NCI-H1048 (cell line): ENCODE measurements at regions not wholly inside any gene's neighbourhood (a gene's known extent, or its start where the extent isn't known, plus 50 kb on each side); places are given as distances from the start of the nearest gene placed in this dataset.
"Not testable (repeated sequence)": the region's sequence is repeated elsewhere in the genome, so short reads cannot be mapped to it uniquely, and the experiment has no call there.

Experiments
- DNase-seq: peaks from one replicate; lab custom pipeline; 2025; lab: John Stamatoyannopoulos, UW

DNA sequence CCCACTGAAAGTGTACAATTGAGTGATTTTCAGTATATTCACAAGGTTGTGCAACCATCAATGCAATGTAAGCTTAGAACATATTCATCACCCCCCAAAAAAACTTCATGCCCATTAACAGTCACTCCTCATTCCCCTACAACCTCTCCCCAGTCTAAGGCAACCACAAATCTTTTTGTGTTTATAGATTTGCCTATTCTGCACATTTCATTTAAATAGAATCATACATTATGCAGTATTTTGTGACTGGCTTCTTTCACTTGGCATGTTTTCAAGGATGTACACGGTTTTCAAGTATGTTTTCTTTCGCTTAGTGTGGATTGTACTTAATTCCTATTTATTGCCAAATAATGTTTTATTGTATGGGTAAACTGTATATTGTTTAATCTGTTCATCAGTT lies 95.6 kb upstream of the ADRA1D start:
- DNase-seq = no peak

DNA sequence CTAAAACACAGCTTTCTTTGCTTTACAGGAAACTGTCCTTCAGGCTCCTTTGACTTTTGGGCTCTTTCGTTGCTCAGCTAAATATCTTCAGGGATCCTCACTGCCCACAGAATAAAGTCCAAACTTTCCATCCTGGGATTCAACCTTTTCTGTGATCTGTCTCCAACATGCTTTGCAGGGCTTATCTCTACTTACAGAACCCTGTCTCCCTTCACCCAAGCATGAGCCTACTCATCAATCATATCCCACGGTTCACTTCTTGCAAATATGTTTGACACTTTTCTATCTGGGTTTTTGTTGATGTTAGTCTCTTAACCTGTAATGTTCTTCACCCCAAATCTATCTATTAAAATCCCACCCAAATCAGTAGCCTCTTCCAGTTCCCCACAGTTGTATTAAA lies 93.5 kb upstream of the ADRA1D start:
- DNase-seq = no peak

DNA sequence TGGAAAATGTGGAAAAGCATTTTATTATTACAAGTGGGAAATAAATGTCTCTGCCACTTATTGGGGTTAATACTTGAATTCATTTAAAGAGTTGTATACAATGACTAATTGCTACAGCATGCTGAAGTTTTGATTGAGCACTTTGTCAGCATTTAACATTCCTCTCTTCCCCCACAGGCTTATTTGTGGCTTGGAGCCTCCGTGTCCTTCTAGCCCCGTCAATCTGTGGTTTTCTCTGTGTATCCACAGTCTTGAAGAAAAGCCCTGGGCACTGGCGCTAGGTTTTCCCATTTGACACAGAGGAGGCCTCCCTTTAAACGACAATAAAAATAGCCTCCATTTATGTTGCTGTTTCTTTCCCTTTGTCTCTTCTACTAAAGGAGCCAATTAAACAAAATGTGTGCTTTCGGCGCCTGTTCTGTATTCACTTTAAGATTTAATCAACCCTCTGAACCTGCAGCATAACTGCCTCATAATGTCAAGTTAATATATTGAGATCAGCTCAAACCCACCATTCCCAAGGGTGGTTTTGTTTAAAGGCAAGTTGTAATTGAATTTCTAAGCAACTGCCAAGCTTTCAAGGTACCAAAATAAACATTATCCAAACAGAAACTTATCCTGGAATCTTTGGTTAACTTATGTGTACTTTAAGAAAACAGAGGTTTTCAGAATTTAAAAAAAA lies 92.9 kb upstream of the ADRA1D start:
- DNase-seq = no peak

DNA sequence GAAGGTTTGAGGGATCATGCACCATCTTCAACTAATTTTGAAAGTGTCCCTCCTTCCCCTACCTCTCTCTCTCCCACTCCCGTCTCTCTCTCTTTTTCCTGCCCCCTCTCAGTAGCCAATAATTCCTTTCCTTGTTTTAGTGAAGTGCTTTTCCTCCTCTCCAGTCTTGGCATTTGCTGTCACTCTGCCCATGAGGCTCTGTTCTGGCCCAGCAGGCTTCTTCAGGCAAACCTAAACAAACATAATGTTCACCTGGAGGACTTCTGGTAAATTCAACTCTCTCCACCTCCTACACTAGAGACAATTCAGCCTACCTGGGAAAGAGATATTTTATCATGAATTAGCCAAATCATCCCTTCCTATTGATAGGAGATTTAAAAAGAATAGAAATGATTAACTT lies 86.6 kb upstream of the ADRA1D start:
- no peak for DNase-seq

DNA sequence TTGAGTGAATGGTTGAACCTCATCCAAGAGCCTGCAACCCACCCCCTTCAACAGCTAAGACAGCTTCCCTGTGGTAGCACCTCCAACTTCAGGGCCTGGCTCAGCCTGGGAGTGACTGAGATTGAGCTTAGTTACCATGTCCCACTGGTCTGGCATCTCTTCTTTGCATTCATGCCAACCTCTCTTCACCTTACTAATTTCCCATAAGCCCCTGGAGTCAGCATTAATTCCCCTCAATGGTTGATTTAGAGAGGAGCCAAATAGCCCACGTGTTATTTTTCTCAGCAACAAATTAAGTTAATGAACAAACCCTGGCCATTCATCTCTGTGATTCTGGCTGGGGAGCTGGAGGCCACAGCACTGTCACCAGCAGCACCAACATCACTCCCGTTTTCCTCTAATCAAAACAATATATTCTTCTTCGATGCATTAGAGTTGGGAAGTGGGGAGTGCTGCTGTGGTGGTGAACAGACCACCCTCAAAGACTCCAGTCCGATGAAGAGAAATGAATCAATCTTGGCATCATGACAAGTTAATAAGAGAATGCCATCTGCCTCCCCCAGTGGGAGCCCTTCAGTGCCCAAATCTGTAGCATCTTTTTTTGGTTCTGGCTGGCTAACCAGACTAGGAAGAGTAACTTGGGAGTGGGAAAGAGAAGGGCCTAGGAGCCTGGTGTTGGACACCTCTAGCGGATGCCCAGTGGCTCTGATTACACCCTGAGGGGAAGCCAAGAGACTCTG lies 83.2 kb upstream of the ADRA1D start:
- DNase-seq = no peak

DNA sequence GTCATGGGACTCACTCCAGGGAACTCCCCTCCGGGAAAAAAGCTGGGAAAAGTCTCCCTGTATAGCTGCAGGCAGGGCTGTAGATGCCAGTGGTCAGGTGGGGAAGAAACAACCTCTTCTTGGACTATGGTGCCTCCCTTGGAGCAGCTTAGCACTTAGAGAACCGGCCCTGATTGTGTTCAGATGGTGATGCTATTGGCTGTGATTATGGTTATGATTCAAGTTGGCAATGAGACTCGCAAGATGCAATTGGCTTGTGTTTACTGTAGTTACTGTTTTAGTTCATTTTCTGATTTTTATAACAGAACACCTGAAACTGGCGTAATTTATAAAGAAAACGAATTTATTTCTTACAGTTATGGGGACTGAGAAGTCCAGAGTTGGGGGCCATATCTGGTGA lies 80.9 kb upstream of the ADRA1D start:
- DNase-seq = no peak

DNA sequence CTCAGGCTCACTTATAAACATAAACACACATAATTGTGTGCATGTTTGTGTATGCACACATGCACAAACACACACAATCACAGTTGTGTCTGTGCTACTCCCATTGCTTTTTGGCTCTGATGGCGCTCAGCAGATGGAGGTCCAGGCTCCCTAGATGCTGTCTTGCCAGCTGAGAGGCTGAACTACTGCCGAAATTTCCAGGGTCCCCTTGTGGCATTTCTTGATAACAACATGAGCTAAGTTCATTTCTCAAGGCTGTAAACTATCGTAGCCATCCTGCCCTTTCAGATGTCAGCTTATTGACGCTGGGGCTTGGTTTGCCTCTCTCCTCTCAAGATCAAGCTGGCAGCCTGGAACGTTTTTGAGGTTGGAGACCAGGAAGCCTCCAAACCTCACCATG lies 80.1 kb upstream of the ADRA1D start:
- DNase-seq = no peak

DNA sequence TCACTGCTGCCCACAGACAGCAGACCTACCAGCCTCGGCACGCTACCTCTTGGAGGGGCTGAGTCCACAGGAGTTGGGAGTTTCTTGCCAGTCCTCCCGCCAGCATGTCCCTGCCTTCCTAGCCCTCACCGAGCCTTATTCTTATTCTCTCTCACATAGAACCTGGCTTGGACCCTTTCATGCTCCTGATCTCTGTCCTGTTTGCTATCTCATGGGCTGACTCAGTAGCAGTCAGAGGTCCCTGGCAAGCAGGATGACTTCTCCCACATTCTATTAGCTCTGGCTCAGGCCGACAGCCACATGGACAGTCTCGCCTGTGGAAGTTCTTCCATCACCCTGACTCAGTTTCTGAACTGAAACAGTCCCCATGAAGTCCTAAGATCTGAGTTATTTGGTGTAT lies 79.5 kb upstream of the ADRA1D start:
- no peak for DNase-seq

DNA sequence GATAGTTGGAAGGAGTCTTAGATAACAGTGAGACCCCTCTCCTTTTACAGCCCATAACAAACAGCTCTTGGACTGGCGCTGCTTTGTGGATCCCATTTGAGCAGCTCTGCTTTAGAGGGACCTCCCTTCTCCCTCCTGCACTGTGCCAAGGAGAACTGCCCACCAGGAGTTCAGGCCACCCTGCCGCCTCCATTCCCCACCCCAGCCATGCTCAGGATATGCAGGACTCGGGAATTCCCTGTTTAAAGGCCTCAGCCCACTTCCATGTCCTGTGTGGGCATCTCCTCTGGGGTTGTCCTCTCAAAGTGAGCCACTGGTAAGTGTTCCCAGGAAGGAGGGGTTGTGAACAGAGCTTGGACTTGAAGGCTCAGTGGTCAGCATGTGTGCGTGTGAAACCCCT lies 78.9 kb upstream of the ADRA1D start:
- no peak for DNase-seq

DNA sequence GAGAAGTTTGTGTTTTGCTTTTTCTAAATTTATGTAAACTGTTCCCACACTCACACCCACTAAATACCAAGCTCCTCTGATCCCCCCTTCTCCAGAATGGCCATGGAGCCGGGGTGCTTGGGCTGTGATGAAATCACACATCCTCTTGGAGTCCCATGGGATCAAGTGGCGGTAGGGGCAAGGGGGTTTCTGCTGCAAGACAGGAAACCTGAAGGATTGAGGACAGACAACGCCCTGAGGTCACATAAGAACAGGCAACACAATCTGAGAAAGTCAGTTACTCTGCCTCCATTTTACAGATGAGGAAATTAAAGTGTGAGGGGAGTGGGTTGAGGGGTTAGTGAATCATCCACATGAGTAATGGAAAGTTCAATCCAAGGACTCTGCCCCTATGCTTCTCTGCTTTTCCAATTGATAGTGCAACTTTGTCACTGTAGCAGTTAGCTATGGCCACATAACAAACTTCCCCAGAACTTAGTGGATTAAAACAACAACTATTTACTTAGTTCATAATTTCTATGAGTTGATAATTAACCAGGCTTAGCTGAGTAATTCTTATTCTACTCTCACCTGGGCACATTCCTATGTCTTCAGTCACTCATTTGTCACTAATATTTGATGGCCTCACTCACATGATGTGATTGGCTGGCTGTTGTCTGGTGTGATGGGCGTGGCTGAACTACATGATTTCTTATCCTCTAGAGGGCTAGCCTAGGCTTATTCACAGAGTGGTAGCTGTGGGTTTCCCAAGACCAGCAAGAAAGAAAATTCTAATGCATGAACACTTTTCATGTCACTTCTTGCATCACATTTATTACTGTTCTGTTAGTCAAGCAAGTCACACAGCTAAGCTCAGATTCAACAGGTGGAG lies 77.3 kb upstream of the ADRA1D start:
- DNase-seq = no peak

DNA sequence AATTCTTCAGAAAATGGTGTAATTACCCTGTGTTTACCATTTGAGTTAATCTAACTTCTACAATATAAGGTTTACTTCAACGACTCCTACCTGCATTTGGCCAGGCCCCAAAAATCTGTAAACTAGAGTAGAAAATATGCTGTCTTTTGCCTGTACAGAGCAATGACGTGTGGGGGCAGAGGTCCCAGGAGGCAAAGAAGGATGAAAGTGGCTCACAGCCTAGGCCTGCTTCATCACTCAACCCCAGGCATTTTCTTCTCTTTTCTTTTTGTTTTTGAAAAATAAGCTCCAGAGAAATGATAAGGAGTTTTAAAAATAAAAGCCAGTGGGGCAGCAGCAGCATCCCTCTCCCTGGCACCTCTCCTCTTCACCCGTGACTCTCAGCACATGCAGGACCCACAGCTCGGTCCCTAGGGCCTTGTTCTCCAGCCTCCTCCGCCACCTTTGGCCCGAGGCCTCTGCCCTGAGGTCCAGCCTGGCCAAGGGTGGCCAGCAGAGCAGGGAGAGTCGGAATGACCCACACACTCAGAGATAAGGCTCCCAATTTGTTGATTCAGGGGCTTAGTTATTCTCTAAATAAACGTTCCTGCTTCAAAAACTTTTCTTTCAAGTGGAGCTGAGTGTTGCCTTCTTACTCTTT lies 76.6 kb upstream of the ADRA1D start:
- no peak for DNase-seq

DNA sequence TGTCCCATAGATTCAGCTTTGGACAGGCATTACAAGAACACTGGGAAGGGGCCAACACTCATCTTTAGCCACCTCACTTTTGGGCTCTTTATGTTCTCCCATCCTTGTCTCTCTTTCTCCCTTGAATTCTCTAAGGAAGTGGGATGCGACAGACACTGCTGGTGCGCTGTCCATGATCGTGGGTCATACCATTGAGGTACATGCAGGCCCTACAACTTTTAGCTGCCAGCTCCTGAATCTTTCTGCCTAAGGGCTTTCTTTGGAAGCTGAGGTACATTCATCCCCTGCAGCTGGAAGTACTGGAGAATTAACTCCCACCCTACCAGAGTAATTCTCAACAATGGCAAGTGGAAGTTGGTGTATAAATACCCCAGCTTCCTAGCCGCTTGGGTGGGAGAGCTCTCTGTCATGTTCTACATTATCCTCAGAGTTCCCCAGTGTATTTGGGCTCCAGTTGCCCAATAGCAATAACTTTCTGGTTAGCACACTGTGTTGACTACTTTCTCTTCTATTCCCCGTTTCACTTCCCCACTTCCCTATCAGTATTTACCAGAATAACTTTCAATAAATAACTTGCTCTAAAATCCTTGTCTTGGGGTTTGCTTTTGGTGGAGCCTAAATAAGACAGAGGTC lies 75.6 kb upstream of the ADRA1D start:
- no peak for DNase-seq

DNA sequence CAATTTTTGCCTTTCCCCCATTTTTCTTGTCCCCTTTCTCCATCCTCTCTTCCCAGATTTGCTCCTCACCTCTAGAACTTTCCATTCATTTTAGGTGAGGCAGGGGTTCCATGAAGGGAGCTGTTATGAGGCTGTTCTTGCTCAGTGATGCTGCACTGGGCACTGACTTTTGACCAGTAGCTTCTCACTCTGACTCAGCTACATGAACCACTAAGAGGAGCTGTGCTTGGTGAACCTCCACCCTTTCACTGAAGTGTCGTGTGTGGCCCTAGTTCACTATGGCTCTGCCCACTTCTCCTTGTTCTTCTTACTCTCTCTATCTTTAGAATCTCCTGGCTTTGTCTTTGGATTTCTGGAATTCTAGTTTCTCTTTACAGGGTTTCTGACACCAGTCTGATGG lies 73.4 kb upstream of the ADRA1D start:
- no peak for DNase-seq

DNA sequence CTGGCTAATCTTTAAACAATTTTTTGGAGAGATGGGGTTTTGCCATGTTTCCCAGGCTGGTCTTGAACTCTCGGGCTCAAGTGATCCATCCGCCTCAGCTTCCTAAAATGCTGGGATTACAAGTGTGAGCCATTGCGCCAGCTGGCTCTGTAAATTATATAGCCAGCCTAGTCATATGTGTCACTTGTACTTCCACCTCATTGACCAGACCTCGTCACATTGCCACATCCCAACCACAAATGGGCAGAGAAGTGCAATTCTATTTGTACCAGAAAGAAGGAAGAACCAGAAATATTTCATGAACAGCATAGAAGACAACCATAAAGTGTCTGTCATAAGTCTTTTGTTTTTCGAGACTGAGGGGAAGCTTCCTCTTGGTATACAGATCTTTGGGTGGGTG lies 71.2 kb upstream of the ADRA1D start:
- DNase-seq = no peak

DNA sequence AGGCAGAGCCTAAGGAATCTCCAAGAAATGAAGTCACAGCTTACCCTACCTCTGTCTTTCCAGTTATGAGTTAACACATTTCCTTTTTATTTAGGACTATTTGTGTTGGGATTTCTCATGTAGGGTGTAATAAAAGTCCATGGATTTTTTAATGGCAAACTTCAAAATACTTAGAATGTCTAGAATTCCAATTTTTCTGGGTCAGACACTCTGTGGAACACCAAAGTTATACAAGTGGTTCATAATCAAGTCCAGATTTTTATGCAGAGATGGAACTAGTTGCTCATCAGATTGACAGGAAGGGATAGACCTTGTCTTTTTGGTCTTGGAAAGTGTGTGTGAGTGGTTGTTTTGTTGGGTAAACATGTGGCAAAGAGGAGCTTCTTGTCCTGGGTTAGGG lies 69.8 kb upstream of the ADRA1D start:
- no peak for DNase-seq

DNA sequence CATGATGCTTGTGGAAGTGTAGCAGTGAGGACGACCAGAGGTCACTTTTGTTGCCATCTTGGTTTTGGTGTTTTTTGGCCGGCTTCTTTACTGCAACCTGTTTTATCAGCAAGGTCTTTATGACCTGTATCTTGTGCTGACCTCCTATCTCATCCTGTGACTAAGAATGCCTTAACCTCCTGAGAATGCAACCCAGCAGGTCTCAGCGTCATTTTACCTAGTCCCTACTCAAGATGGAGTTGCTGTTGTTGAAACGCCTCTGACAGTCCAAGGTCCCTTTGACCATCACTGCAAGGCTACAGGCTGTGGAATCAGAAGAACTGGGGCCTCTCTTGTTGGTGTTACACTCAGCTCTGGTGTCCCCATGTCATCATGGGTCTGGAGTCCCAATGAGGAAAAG lies 61.5 kb upstream of the ADRA1D start:
- DNase-seq = not testable (repeated sequence)

DNA sequence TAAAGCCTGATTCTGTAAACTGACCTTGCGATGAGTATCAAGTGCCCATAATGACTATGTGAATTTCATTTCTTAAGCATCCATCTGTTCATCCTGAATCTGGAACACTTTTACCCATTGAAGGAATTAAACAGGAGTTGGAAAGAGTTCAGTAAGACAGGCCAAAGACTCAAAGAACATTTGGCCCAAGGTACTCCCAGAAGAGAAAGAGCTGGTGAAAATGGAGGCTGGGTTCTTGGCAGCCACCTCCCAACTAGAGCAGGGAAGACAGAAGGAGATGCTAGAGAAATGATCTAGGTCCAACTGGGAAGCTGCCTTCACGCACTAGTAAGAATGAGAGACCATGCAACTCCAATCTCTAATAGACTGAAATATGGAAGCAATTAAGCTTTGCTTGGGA lies 57.1 kb upstream of the ADRA1D start:
- DNase-seq = no peak

DNA sequence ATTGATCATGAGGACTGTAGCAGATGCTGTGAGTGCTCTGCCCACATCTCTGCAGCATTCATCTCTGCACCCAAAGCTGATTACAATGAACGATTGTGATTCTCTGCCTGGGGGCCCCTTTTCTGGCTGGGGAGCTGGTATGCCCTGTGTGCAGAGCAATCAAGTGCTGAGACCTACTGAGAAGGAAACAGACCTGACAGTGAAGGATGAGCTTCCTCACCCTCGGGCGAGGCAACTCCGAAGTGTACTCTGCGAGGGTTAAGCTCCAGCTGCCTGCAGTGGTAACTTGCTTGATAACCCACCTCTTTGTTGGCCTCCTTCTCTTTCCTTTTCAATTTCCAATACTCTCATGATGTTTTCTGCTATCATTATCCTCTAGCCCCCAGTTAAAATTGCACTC lies 56.0 kb upstream of the ADRA1D start:
- no peak for DNase-seq

DNA sequence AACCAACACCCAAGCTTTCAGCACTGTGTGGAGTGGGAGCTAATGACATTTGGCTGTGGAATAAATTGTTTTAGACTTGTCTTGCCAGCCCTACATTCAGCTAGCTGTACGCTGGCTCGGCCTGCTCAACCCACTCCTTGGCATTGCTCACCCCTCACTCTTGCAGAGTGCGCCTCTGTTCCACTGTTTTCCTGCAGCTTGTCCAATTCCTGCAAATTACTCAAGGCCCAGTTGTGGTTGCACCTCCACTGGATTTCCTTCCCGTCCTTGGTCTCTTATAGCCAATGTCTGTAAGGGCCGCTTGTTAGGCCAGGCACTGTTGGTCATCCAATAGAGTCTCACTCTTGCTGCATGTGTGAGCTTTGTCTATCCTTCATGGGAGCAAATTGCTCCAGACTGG lies 55.5 kb upstream of the ADRA1D start:
- no peak for DNase-seq

DNA sequence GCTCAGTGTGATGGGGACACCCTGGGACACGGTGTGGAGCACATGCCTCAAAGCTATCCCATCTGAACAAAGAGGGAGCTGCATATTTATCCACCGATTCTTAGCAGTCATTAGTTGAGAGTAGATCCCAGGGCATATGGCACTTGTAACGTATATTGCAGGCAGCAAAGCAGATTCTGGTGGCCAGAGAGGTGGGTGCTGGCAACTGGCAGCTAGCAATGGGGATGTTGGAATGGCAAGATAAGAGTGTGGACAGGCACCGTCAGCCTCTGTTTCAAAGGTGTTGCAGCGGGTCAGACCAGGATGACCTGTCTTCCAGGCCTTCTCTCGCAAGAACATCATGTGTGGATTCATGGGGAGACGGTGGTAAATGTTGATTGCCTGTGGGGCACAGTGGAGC lies 54.0 kb upstream of the ADRA1D start:
- no peak for DNase-seq

DNA sequence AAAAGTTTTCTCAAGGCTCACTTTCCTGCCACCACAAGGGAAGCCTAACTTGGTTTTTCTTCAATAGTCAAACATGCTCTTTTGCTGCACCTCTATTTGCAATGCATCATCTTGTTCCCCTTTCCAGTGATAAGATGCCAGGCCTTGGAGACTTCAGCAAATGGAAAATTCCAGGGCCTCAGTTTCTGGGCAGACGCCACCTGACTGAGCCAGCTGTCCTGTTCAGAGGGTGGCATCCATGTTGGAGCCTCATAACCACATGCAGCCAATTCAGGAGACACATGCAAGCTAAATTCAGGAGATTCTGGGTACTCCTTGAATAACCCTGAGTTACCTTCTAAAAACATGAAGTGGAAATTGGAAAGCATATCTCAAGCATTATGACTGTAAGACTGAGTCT lies 51.8 kb upstream of the ADRA1D start:
- DNase-seq = no peak

DNA sequence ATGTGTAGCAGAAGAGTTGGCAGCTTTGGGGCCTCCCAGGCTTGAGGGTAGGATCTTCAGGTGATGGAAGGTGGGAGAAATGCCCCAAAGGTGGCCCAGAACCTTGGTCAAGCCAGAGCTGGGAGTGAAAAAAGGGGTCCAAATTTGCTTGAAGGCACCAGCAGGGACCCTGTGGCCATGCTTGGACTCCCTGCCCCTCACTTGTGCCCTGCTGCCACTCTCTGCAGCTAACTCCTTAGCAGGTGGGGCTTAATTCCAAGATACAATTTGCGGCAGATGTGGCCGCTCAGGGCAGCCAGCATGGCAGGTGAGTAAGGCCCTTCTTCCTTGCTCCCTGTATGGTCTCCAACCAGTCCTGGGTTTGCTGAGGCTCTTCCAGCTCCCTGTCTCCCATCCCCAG lies 51.3 kb upstream of the ADRA1D start:
- no peak for DNase-seq
